Midbrain (tissue), 1 donor: ENCODE measurements at regions not wholly inside any gene's neighbourhood (a gene's known extent, or its start where the extent isn't known, plus 50 kb on each side); places are given as distances from the start of the nearest gene placed in this dataset.
"Not testable (repeated sequence)": the region's sequence is repeated elsewhere in the genome, so short reads cannot be mapped to it uniquely, and the experiment has no call there.

Experiments
- DNase-seq: peaks from one replicate; lab custom pipeline; 2025; lab: John Stamatoyannopoulos, UW

DNA sequence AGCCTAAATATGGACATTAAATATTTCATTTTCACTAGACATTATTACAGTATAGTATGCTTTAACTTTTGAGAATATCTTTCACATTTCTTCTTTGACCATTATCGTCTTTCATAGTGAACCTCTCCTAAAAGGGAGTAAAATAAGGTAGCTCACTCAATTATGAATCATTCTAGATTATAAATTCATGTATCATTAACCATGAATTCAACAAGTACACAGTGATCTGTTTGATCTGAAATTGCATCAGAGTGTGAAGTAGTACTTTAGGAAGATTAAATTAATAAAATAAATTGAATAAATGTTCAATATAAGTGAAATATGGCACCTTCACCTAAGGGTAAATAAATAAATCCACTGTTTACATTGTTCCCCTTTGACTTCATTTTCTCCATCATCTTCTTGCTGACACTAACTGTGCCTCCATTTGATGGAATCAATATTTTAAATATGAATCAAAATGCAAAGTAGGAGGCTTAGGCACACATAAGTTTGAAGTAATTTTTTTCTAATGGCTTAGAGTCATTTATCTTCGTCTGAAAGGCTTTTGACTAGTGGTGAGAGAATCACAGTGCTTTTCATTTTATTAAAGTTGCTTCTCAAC, 174.1 kb upstream of the MDFIC2 start:
- no peak for DNase-seq

DNA sequence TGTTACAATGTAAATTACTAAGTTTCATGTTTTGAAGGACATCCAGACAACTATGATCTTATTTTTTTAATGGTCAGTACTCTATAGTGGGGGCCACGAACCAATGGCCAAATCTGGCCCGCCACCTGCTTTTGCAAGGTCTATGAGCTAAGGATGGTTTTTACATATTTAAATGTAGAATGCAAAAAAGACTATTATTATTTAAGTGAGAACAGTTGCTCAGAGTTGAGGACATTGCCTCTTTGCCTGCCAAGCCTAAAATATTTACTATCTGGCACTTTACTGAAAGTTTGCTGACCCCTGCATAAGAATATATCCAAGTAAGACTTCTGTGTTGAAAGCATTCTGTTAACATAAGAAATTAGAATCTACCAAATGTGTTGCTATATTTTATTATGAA, 163.7 kb upstream of the MDFIC2 start:
- DNase-seq = no peak

DNA sequence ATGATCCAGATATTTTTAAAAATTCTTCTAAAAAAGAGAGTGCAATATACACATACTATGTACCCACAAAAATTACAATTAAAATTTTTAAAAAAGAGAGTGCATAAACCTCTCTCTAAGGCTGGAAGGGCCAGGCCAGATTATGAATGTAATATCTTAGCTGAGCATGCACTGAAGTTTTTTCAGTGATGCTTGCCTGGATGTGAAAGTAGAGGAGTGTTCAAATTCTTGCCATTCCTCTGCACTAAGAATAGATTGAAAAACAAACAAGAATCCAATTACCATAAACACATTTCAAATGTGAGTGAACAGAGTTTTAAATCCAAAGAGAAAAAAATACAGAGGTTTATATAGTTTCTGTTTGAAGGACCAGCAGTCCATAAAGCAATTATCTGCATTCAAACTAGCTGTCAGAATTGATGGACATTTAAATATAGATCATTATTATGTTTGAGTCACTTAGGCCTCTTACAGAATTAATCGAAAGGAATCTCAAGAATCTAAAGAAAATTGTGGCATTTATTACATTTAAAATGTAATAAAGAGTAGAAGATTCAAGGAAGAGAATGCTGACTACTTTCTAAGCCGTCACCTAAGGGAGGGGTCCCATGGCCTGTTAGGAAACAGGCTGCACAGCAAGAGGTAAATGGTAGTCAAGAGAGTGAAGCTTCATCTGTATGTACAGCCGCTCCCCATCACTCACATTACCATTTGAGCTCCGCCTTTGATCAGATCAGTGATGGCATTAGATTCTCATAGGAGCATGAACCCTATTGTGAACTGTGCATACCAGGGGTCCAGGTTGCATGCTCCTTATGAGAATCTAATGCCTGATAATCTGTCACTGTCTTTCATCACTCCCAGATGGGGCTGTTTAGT, 159.3 kb upstream of the MDFIC2 start:
- no peak for DNase-seq

DNA sequence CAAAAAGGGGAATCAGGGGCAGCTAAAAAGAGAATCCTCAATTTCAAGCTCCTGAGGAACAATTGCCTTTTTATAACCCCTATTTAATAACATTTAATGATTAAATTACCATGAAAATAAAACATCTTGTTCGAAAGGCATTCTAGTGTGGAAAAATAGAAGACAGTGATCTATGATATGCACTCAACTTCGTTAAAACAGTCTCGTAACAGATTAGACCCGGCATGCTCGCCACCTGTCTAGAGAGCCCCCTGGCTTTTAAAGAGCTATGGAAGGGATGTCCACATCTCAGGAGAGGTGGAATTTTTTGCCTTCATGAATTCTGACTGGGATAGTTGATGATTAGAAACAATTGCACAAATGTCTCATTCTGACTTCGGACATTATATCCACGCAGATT, 153.7 kb upstream of the MDFIC2 start:
- no peak for DNase-seq

DNA sequence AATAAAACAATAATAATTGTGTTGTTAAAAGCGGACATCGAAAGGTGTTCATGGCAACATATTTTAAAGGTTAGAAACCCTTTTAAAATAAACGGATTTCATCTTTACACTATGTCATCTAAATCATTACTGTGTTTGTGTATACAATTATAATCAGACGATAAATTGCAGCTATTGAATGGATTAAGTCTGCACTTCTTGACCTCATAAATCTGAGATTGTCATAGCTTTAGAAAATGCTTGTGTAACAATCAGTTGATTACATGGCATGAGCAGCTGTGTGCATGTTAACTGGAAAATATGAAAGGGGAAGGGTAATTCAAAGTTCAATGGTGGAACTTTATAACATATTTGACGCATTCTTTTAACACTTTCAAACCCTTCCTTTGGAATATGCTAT, 152.4 kb upstream of the MDFIC2 start:
- DNase-seq = no peak

DNA sequence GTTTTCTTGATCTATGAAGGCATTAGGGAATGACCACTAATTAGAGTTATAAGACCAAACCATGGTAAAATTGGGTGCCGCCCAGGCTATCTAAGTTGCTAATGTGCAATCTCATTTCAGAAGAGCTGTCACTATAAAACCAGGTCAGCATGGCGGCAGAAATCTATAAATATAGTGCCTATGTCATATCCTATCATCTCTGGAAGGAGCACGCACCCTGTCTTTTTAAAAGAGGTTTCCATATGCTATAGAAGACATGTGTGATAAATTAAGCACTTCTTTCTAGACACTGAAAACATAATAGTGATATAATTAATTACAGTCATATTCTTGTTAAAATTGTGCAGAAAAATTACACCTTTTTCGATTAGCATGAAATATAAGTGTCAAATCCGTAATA, 152.0 kb upstream of the MDFIC2 start:
- DNase-seq = no peak

DNA sequence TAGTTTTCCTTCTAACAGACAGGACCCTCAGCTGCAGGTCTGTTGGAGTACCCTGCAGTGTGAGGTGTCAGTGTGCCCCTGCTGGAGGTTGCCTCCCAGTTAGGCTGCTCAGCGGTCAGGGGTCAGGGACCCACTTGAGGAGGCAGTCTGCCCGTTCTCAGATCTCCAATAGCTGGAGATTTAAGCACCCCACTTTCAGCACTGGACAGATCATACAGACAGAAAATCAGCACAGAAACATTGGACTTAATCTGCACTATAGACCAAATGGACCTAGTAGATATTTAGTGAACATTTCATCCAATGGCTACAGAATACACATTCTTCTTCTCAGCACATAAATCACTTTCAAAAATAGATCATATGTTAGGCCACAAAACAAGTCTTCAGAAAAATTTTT, 137.8 kb upstream of the MDFIC2 start:
- DNase-seq = not testable (repeated sequence)

DNA sequence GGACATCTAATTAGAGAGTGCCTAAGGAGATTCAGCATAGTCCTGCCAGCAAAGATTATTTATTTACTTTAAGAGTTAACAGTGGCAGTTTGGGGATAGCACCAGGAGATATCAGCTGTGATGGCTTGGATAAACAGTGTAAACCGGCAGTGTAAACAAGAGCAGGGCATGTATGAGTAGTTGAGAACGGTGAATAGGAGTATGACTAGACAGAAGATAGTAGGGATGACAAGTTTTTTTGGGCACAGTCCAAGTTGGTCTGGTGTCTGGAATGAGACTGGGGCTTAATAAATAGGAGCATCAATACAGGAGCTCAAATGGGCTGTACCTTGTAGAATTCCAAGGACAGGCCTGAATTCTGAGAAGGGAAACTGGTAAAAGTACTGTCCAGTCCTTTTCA, 123.0 kb upstream of the MDFIC2 start:
- DNase-seq = not testable (repeated sequence)

DNA sequence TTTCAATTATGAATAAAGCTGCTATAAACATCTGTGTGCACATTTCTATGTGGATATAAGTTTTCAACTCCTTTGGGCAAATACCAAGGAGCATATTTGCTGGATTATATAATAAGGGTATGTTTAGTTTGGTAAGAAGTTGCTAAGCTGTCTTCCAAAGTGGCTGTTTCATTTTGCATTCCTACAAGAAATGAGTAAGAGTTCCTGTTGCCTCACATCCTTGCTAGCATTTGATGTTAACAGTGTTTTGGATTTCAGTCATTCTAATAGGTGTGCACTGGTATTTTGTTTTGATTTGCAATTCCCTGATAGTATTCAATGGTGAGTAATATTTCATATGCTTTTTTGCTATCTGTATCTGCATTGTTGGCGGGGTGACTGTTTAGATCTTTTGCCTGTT, 120.7 kb upstream of the MDFIC2 start:
- DNase-seq = no peak

DNA sequence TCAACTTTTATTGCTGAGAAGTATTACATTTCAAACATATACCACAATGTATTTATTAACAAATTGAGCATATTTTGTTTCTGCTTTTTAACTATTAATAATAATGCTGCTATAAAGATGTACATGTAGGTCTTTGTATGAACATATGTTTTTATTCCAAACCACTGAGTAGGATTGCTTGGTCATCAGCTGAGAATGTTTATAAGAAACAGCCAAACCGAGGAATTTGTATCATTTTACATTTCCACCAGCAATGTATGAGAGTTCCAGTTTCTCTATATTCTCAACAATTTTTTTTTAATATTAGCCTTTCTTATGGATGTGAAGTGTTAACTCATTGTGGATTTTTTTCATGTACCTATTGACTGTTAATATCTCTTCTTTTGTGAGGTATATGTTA, 119.5 kb upstream of the MDFIC2 start:
- no peak for DNase-seq

DNA sequence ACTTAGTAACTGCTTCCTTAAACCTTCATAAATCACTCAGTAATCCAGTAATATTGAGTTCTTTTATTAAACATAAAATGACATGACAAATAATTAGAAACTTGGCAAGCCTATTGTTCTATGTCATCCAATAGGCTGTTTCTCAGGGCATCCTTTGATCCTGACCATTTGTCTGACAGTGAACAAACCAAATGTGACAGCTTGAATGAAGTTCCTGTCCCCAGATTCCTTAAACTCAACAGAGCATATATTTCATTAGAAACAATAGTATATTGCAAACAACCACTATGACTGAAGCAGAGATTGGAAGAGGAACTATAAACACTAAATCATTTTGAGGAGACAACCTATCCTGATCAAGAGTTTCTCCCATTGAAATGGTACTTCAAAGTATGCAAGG, 113.6 kb upstream of the MDFIC2 start:
- no peak for DNase-seq

DNA sequence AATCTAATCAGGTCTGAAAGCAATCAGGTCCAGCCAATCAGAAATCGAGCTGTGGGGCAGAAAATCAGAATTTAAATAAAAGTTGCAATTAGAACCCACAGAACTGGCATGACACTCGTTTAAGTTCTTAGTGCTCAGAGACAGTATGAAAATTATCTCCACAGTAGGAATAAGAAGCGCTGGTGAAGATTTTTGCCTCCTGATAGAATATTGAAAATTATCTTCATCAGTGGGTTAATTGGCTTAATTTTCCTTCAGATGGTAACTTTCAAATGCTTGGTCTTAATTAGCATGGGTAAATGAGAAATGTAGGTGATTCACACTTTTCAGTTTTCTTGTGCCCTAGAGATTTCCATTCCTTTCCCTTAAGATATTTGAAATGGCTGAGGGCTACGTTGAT, 109.1 kb upstream of the MDFIC2 start:
- DNase-seq = no peak

DNA sequence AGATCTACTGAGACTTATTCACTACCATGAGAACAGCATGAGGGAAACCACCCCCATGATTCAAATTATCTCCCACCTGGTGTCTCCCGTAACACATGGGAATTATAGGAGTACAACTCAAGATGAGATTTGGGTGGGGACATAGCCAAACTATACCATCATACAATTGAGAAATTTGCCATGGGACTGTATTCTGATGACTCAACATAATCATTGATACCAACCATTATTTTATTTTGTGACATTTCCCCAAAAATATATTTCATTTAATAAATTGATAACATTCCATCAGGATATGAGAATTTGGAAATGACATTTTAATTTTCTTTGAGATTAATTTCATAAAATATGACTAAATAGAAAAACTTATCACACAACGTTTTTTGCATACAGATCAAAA, 96.6 kb upstream of the MDFIC2 start:
- no peak for DNase-seq

DNA sequence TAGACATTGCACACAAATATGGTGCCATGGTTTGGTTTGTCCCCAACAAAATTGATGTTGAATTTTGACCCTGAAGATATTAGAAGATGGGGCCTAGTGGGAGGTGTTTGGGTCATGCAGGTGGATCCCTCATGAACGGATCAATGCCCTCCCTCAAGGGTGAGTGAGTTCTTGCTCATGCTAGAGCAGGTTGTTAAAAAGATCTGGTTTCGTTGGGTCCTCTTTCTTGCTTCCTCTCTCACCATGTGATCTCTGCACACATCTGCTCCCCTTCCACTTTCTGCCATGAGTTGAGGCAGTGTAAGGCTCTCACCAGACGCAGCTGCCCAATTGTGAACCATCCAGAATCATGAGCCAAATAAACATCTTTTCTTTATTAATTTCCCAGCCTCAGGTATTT, 87.8 kb upstream of the MDFIC2 start:
- no peak for DNase-seq

DNA sequence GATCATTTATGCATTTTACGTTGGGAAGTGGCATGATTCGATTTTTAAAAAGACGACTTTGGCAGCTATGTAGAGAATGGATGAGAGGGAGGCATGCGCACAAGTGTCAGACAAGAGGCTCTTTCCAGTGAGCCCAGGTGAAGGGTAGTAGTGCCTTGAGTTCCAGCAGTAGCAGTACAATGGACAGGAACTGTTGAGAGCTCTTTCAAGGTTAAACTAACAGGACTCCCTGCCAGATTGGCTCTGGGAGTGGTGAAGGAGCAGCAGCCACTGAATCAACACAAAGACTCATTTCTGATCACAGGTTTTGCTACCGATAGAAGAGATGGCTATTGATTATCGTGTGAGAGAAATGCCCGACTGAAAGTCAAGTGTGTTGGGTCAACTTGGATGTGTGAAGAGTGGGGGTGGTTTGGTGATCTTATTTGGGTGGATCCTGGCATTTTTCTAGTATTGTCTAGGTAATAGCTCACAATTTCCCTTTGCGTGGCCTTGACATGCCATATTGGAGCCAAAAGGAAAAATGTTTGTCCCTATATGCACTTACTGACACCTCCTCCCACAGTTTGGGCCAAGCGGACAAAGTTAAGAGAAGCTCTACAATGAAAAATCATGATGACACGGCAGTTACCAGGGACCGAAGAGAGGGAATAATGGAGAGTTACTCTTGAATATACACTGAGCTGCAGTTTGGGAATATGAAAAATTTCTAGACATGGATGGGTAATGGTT, 81.6 kb upstream of the MDFIC2 start:
- no peak for DNase-seq

DNA sequence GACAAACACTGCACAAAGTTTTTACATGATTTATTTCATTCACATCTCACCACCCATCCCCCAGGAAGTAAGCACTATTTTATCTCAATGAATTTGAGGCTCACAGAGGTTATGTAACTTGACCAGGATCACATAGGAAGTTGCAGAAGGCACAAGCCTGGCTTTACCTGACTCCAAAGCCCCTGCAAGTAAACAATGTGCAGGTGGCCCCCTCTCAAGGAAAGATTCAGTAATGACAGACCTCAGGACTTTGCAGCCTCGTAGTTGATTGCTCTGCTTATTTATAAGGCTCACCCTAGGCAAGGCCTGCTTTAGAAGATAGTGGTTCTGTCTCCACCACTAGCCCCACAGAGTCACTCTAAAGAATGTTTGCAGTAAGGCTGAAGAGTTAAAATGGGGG, 79.8 kb upstream of the MDFIC2 start:
- no peak for DNase-seq

DNA sequence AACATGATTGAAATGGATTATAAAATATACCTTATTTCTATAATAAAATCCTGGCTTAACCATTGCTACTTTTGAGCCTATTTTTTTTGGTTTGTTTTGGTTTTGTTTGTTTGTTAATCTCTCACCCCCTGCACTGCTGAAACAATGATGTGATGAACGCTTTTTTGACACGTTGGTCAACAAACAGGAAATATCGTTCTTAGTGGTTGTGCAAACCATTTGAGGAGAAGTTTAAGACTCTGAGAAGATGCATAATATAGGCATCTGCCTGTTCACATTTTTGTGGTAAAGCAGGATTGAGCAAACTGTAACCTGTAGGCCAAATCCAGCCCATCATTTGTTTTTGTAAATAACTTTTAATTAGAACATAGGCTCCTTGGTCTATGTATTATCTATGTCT, 75.5 kb upstream of the MDFIC2 start:
- no peak for DNase-seq

DNA sequence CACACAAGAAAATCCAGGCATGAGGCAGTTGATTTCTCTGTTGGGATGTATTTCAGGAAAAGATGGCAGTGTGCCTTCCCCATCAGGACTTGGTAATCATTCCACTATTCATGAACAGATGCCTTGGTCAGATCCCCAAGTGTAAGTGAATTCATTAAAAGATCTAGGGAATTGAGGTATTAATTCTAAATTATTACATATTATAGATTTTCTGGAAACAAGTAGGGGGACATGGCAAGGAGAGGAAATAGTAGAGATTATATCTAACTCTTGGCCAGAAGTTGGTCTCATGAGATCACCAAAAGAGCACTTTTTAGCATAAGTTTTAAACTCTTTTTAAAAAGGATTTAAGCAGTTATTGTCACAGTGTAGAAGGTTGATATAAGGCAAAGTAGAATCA, 74.4 kb upstream of the MDFIC2 start:
- no peak for DNase-seq

DNA sequence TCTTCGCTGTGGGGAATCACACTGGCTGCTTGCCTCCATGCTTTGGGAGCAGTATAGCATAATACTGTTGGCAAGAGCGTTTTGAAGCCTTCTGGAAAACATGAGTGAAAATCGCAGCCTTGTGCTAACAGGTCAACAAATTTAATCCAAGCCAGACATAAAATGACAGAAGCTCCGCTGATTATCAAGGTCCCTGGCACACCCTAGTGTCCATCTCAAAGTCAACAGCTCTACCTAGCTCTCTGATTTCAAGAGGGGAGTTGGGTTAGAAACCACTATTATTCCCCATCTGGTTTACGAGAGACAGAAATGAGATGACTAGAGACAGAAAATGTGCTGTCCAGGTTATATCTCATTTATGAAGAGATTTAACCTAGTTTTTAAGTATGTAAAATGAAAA, 73.6 kb upstream of the MDFIC2 start:
- DNase-seq = no peak

DNA sequence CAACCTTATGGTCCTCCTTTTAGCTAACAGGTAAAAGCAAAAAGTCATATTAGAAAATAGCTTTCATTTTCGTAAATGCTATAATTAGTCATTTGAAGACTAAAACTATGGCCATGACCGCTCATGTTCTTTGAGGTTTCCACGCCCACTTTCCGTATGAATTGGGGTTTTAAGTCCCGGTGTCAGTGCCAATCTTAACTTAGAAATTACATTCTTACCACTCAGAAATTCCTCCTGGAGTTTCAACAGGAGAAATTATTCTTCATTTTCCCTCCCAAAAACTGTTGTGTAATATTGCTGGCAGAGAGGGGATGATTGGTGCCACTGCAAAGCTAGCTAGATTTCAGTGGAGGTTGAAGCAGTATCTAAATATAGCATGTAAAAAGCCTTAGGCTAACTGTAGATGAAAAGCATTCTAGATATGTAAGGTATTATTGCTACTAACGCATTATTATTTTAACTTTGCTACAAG, 71.0 kb upstream of the MDFIC2 start:
- DNase-seq = no peak

DNA sequence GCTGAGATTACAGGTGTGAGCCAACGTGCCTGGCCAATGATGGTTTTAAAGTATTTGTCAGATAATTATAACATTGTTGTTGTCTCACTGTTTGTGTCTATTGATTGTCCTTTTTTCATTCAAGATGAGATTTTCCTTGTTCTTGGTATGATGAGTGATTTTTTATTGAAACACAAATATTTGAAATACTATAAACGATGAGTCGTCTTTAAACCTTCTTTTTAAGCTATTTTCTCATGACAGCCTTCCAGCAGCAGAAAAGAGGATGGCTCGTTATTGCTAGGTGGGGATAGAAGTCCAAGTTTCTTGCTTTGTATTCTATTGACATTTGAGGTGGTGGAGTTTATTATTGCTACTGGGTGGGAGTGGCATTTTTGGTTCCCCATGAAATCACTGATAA, 61.7 kb upstream of the MDFIC2 start:
- DNase-seq = no peak
